Upper lobe of left lung (tissue), 6 donors: ENCODE measurements at regions not wholly inside any gene's neighbourhood (a gene's known extent, or its start where the extent isn't known, plus 50 kb on each side); places are given as distances from the start of the nearest gene placed in this dataset.

Source experiments
- ATAC-seq, 2 donors: fragments of 200-7000 bp; cut with Tn5 transposase; one replicate each; pipeline ENCODE4 v1.9.1; 2022; ENCODE audit warnings: mild to moderate bottlenecking in 2 of 2, moderate library complexity in 2 of 2; ENCODE audit not compliant: low FRiP score in 2 of 2
- DNase-seq, 2 donors: peaks; one replicate each; pipeline ENCODE4 v3.0.0-alpha.2; 2019 to 2020
- H3K27ac ChIP-seq, 4 donors: fragments of 200-600 bp; sonication (generic); one replicate each; pipeline ENCODE4 v1.5.1; 2016 to 2019
- H3K27me3 ChIP-seq, 4 donors: fragments of 200-600 bp; sonication (generic); one replicate each; pipeline ENCODE4 v1.5.1; 2017 to 2019
- H3K36me3 ChIP-seq, 4 donors: fragments of 200-600 bp; sonication (generic); one replicate each; pipeline ENCODE4 v1.5.1; 2016 to 2019
- H3K4me1 ChIP-seq, 4 donors: fragments of 200-600 bp; sonication (generic); one replicate each; pipeline ENCODE4 v1.5.1; 2018 to 2019
- H3K4me3 ChIP-seq, 4 donors: fragments of 200-600 bp; sonication (generic); one replicate each; pipeline ENCODE4 v1.5.1; 2017 to 2019; ENCODE audit warnings: mild to moderate bottlenecking in 2 of 4, moderate library complexity in 1 of 4
- H3K9me3 ChIP-seq, 4 donors: fragments of 200-600 bp; sonication (generic); one replicate each; pipeline ENCODE4 v1.5.1; 2018 to 2019
- EP300 ChIP-seq, 4 donors: sonication (generic); formaldehyde crosslinking; IDR thresholded peaks; one replicate each; pipeline ENCODE4 v1.5.1; 2017; ENCODE audit warnings: antibody characterized with exemption in 4 of 4, control low read depth in 2 of 4
- POLR2A ChIP-seq, 4 donors: fragments of 450-650 bp; IDR thresholded peaks; one replicate each; pipeline ENCODE4 v1.5.1; 2016 to 2017; ENCODE audit warnings: antibody characterized with exemption in 4 of 4, mild to moderate bottlenecking in 2 of 4
- POLR2AphosphoS5 ChIP-seq, 2 donors: sonication (generic); formaldehyde crosslinking; IDR thresholded peaks; one replicate each; pipeline ENCODE4 v1.5.1; 2017; ENCODE audit warnings: antibody characterized with exemption in 2 of 2
- WGBS, 2 donors: methylation state at CpG; one replicate each; pipeline ENCODE4 v1.1.5; 2017 to 2018; 5-methylcytosine and 5-hydroxymethylcytosine counted together
- TF ChIP-seq, protein P1 (sequence below), 6 experiments: fragments of 450-650 bp in 4 of 6; fragments of 200-600 bp in 2 of 6; sonication (generic) in 2 of 6; IDR thresholded peaks; one replicate each; pipeline ENCODE4 v1.5.1; 2016 to 2019; ENCODE audit warnings: antibody characterized with exemption in 6 of 6
- donor health status: DM: no; HTN: no; CAD: no; lungs with moderate emphysema.
- donor health status: DM: no; HTN: yes; CAD: no; lungs with severe emphysema.

DNA sequence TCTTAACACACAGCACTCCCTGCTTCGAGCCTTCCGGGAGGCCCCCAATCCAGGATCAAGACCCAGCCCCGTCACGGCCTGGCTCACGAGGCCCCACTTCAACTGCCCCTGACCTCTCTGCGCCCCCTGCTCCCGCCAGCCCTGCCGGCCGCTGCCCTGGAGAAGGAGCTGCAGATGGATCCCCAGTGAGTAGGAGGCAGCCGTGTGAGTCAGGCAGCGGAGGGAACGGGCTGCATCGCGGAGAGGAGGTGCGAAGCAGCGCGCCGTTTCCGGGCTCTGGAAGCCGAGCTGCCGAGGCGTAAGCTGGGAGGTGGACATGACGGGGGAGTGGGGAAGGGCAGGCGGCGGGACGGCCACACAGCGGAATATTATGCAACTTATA, 133.4 kb downstream of the TPRA1 start:
- TF ChIP-seq POLR2A (IDR thresholded peaks at IDR 0.05) (no peak), EP300 (IDR thresholded peaks at IDR 0.05) (no peak), POLR2AphosphoS5 (IDR thresholded peaks at IDR 0.05) (no peak)
- TF ChIP-seq, protein P1, sequence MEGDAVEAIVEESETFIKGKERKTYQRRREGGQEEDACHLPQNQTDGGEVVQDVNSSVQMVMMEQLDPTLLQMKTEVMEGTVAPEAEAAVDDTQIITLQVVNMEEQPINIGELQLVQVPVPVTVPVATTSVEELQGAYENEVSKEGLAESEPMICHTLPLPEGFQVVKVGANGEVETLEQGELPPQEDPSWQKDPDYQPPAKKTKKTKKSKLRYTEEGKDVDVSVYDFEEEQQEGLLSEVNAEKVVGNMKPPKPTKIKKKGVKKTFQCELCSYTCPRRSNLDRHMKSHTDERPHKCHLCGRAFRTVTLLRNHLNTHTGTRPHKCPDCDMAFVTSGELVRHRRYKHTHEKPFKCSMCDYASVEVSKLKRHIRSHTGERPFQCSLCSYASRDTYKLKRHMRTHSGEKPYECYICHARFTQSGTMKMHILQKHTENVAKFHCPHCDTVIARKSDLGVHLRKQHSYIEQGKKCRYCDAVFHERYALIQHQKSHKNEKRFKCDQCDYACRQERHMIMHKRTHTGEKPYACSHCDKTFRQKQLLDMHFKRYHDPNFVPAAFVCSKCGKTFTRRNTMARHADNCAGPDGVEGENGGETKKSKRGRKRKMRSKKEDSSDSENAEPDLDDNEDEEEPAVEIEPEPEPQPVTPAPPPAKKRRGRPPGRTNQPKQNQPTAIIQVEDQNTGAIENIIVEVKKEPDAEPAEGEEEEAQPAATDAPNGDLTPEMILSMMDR (IDR thresholded peaks at IDR 0.05): no peak
- Histone ChIP-seq H3K27ac (peak overlapping the region in 2 of 4 donors; percentile 32 to 65), H3K4me3 (peak overlapping the region in 3 of 4 donors; percentile 13 to 27 (median 23)), H3K36me3 (no peaks in the 10 kb centered on the region), H3K4me1 (peaks cover 23 to 37% (median 26%) of the 10 kb centered on the region in 4 donors), H3K9me3 (no peaks in the 10 kb centered on the region), H3K27me3 (peaks cover 0 to 16% (median 5%) of the 10 kb centered on the region in 4 donors)
- ATAC-seq: peak; percentile 7 to 57
- WGBS, 2 donors: 2 to 5% methylated on average over 17 to 27 of the region's 27 CpGs
- DNase-seq: peak in 1 of 2 donors; percentile 86

DNA sequence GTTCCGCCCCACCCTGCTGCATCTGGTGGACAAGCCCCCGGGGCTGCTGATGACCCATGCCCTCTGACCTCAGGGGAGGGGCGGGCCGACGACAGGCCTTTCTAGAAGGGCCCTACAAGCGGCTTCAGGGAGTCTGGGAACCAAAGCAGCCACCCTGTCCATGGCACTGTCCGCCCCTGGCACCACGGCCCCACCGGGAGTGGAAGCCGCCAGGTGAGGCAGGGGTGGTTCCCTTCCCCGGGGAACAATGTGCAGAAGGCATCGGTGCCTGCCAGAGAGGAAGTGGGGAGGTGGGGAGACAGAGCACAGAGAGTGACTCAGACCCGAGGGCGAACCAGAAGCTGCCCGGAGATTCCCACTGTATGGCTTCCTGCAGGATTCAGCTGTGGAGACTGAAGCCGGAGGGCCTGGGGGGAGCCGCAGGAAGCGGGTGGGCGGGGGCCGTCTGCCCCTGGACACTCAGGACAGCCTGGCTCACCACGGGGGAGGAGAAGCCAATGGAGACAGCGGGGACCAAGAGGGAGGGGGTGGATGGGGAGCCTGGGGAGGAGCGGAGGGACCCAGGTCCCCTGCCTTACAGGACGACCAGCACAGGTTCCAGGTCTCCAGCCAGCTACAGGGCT, 134.0 kb downstream of the TPRA1 start:
- TF ChIP-seq POLR2AphosphoS5 (IDR thresholded peaks at IDR 0.05) (peak in 1 of 2 donors; percentile 41), EP300 (IDR thresholded peaks at IDR 0.05) (no peak)
- DNase-seq (peak; percentile 35 to 66), ATAC-seq (peak; percentile 16 to 52)
- H3K4me1 ChIP-seq: peaks cover 20 to 35% (median 25%) of the 10 kb centered on the region in 4 donors
- H3K4me3 ChIP-seq: peak overlapping the region in 3 of 4 donors; percentile 13 to 27 (median 23)
- H3K27me3 ChIP-seq: peaks cover 0 to 16% (median 5%) of the 10 kb centered on the region in 4 donors
- WGBS, 2 donors: 3 to 6% methylated on average over 9 to 23 of the region's 24 CpGs
- H3K36me3 ChIP-seq: no peaks in the 10 kb centered on the region
- peak overlapping the region; percentile 22 to 65 (median 54) for H3K27ac ChIP-seq
- H3K9me3 ChIP-seq: no peaks in the 10 kb centered on the region

DNA sequence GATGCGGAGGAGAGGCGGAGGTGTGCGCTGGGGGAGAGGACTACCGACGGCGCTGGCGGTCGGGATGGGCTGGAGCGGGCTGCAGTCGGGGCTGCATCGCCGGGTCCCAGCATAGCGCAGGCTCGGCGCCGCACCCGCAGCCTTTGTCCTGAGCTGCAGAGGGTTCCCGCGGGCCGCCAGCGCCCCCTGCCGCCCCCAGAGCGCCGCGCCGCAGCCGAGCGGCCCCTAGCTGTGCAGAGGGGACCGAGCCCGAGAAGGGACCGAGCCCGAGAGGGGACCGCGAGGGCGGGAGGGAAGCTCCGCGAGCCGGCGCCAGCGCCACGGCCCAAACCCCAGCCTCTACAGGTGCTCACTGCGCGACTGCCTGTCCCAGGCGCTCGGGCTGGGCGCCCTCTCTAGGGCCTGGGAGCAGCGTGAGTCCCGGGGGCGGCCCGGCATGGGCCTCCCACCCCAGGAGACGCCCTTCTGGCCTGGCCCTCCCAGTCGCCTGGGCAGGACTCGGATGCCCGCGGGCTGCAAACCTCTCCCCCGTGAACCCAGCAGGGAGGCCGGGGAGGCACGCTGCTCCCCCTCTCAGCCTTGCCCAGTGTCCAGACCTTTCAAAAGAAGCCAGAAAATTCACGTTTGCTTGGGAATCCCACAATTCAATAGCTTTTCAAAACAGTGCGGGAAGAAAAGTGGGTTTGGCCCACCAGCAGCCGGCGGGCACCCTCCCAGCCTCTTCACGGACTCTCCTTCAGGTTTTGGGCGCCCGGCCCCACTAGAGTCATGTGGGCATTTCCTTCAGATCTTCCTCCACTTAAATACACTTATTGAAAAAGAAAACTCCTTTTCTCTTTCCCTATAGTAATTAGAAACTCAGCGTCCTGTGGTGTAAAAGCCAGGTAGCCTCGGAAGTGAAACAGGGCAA, 134.7 kb downstream of the TPRA1 start:
- no peaks in the 10 kb centered on the region for H3K9me3 ChIP-seq
- H3K36me3 ChIP-seq: no peaks in the 10 kb centered on the region
- peak; percentile 86 to 90 for ATAC-seq
- H3K4me3 ChIP-seq: peak overlapping the region in 3 of 4 donors; percentile 5 to 30 (median 23)
- DNase-seq: peak; percentile 71 to 96
- peaks cover 19 to 35% (median 25%) of the 10 kb centered on the region in 4 donors for H3K4me1 ChIP-seq
- no peak for TF ChIP-seq POLR2AphosphoS5 (IDR thresholded peaks at IDR 0.05)
- TF ChIP-seq EP300 (IDR thresholded peaks at IDR 0.05): no peak
- TF ChIP-seq, protein P1 (IDR thresholded peaks at IDR 0.05): peak; percentile 87 to 98 (median 96)
- TF ChIP-seq POLR2A (IDR thresholded peaks at IDR 0.05): peak in 1 of 4 donors; percentile 7
- H3K27ac ChIP-seq: peak overlapping the region; percentile 22 to 65 (median 54)
- 3 to 7% methylated on average over 33 to 35 of the region's 67 CpGs for WGBS, 2 donors
- H3K27me3 ChIP-seq: peaks cover 0 to 16% (median 5%) of the 10 kb centered on the region in 4 donors

- no peaks in the 10 kb centered on the region for H3K36me3 ChIP-seq
- H3K4me1 ChIP-seq: peaks cover 19 to 35% (median 25%) of the 10 kb centered on the region in 4 donors
- ATAC-seq (no peak), DNase-seq (peak in 1 of 2 donors; percentile 16)
- WGBS, 2 donors: 89 to 95% methylated on average over 7 to 8 of the region's 8 CpGs
- no peaks in the 10 kb centered on the region for H3K9me3 ChIP-seq
- no peak overlapping the region for H3K27ac ChIP-seq
- H3K27me3 ChIP-seq: peaks cover 0 to 16% (median 5%) of the 10 kb centered on the region in 4 donors
- H3K4me3 ChIP-seq: no peak overlapping the region
- TF ChIP-seq EP300 (IDR thresholded peaks at IDR 0.05) (no peak), POLR2AphosphoS5 (IDR thresholded peaks at IDR 0.05) (no peak), POLR2A (IDR thresholded peaks at IDR 0.05) (no peak)
- TF ChIP-seq, protein P1 (IDR thresholded peaks at IDR 0.05): no peak
Observed at GRCh38 chr3:127454968-127455367, 135.6 kb downstream of the TPRA1 start.

DNA sequence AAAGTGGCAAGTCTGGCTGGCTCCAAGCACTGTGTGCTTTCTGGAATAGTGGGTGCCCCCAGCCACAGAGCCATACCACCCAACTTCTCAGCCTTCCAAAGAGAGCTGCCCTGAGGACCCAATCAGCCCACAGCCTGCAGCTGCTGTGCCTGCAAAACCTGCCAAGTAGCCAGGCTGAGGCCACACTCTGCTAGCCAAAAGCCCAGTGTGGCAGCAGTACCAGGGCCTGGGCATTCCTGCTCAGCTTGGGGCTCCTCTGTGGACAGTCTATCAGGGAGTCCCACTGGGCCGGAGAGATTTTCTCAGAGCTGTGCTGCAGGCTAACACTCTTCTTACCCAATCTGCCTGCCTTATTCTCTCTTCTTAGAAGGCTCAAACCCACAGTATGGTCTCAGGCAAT, 136.5 kb downstream of the TPRA1 start:
- no peak overlapping the region for H3K27ac ChIP-seq
- TF ChIP-seq, protein P1 (IDR thresholded peaks at IDR 0.05): no peak
- TF ChIP-seq POLR2AphosphoS5 (IDR thresholded peaks at IDR 0.05): no peak
- no peak for TF ChIP-seq EP300 (IDR thresholded peaks at IDR 0.05)
- H3K4me3 ChIP-seq: no peak overlapping the region
- no peaks in the 10 kb centered on the region for H3K36me3 ChIP-seq
- WGBS, 2 donors: 100% methylated on average over 1 of the region's 1 CpG
- peaks cover 0 to 16% (median 5%) of the 10 kb centered on the region in 4 donors for H3K27me3 ChIP-seq
- ATAC-seq (no peak), DNase-seq (peak in 1 of 2 donors; percentile 12)
- peaks cover 19 to 35% (median 25%) of the 10 kb centered on the region in 4 donors for H3K4me1 ChIP-seq
- no peaks in the 10 kb centered on the region for H3K9me3 ChIP-seq
